OCI-LY7 (cell line): ENCODE measurements at regions not wholly inside any gene's neighbourhood (a gene's known extent, or its start where the extent isn't known, plus 50 kb on each side); places are given as distances from the start of the nearest gene placed in this dataset.

Source experiments
- EZH2phosphoT487 ChIP-seq: fragments of 200-600 bp; sonication (generic); IDR thresholded peaks from 2 replicates; pipeline ENCODE4 v1.6.1; 2018; ENCODE audit warnings: low read depth, borderline replicate concordance, mild to moderate bottlenecking, mixed run types, antibody characterized with exemption, low read length, moderate library complexity, mixed read lengths
- TF ChIP-seq, protein P1 (sequence below): fragments of 200-600 bp; sonication (generic); conservative IDR thresholded peaks from 2 replicates; pipeline ENCODE4 v1.5.1; 2014; ENCODE audit warnings: mild to moderate bottlenecking, antibody characterized with exemption, low read length, moderate library complexity, mixed read lengths

DNA sequence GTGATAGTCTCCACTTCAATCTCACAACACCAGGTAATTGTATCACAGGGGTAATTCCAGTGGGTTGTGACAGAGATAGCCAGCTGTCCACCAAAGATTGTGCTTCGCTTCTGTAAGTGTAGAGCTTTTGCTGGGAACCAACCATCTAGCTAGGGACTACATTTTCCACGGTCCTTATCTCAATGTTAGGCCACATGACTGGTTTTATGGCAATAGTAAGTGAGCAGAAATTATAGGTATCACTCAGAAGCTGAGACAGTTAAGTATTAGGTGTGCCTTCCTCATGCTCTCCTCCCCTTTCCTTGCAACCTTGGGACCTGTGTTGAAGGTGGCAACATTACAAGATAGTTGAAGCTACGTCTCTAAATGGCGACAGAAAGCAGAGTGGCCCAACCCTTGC is 108.8 kb upstream of the NALF2 start:
- TF ChIP-seq, protein P1, sequence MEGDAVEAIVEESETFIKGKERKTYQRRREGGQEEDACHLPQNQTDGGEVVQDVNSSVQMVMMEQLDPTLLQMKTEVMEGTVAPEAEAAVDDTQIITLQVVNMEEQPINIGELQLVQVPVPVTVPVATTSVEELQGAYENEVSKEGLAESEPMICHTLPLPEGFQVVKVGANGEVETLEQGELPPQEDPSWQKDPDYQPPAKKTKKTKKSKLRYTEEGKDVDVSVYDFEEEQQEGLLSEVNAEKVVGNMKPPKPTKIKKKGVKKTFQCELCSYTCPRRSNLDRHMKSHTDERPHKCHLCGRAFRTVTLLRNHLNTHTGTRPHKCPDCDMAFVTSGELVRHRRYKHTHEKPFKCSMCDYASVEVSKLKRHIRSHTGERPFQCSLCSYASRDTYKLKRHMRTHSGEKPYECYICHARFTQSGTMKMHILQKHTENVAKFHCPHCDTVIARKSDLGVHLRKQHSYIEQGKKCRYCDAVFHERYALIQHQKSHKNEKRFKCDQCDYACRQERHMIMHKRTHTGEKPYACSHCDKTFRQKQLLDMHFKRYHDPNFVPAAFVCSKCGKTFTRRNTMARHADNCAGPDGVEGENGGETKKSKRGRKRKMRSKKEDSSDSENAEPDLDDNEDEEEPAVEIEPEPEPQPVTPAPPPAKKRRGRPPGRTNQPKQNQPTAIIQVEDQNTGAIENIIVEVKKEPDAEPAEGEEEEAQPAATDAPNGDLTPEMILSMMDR = no peak
- TF ChIP-seq EZH2phosphoT487 = no peak
